MCF 10A (cell line): ENCODE measurements at regions not wholly inside any gene's neighbourhood (a gene's known extent, or its start where the extent isn't known, plus 50 kb on each side); places are given as distances from the start of the nearest gene placed in this dataset.

ENCODE experiments used
- BruUV-seq: library from RNA; stranded (reverse); fragments of 400-500 nt; replicated peaks from 2 replicates; lab custom pipeline; 2021; lab: Mats Ljungman, UMichigan
- CTCF ChIA-PET: fragments of 300-600 bp; sonication (Branson Sonifier 250); formaldehyde crosslinking; extraction: SDS; loops from one replicate; lab custom pipeline; 2021; ENCODE audit warnings: antibody characterized with exemption, inconsistent platforms; lab: Yijun Ruan, JAX
- POLR2A ChIA-PET: fragments of 300-600, 350-650 bp; sonication (Branson Sonifier 250); formaldehyde crosslinking; extraction: SDS; loops from one replicate; lab custom pipeline; 2020; ENCODE audit warnings: antibody characterized with exemption, inconsistent platforms; lab: Yijun Ruan, JAX
- DNase-seq: peaks from one replicate; pipeline ENCODE4 v3.0.0-alpha.2; 2018; ENCODE audit not compliant: unreplicated experiment
- H3K27ac Mint-ChIP-seq: one replicate; pipeline ENCODE4 v1.8.0; 2022; ENCODE audit warnings: mild to moderate bottlenecking, low read depth, mixed read lengths; ENCODE audit not compliant: unreplicated experiment
- H3K27me3 Mint-ChIP-seq: one replicate; pipeline ENCODE4 v1.8.0; 2022; ENCODE audit warnings: mixed read lengths; ENCODE audit not compliant: insufficient read depth, unreplicated experiment
- H3K36me3 Mint-ChIP-seq: one replicate; pipeline ENCODE4 v1.8.0; 2022; ENCODE audit warnings: mild to moderate bottlenecking, moderate library complexity, mixed read lengths; ENCODE audit not compliant: insufficient read depth, unreplicated experiment
- H3K4me1 Mint-ChIP-seq: one replicate; pipeline ENCODE4 v1.8.0; 2022; ENCODE audit warnings: mixed read lengths; ENCODE audit not compliant: insufficient read depth, unreplicated experiment
- H3K4me3 Mint-ChIP-seq: one replicate; pipeline ENCODE4 v1.8.0; 2022; ENCODE audit warnings: mild to moderate bottlenecking, moderate library complexity, mixed read lengths; ENCODE audit not compliant: unreplicated experiment
- H3K9me3 Mint-ChIP-seq: one replicate; pipeline ENCODE4 v1.8.0; 2022; ENCODE audit warnings: mixed read lengths; ENCODE audit not compliant: unreplicated experiment
- CTCF ChIP-seq: fragments of 200-600 bp; IDR thresholded peaks from one replicate; pipeline ENCODE4 v1.8.0; 2022; ENCODE audit warnings: antibody characterized with exemption, mild to moderate bottlenecking; ENCODE audit not compliant: unreplicated experiment
- intact Hi-C: fragments of 100-400 bp; cut with micrococcal nuclease; formaldehyde crosslinking; loops from 2 replicates; pipeline ENCODE4 v1.14.1; 2022

- no peaks in the 10 kb centered on the region for H3K36me3 Mint-ChIP-seq
- intact Hi-C loops, result no loop called here
- DNase-seq, result no peak
- BruUV-seq, result no TSS peak
- ChIA-PET POLR2A (no interaction called here), CTCF (interaction anchor here (0.6 kb wide), 1 partner anchor 774 kb away, joined by 4 read pairs; no protein-coding TSS in a partner anchor)
- no peak for TF ChIP-seq CTCF
- no peaks in the 10 kb centered on the region for H3K4me1 Mint-ChIP-seq
- H3K27ac Mint-ChIP-seq, result no peak overlapping the region
- no peaks in the 10 kb centered on the region for H3K27me3 Mint-ChIP-seq
- no peak overlapping the region for H3K4me3 Mint-ChIP-seq
- H3K9me3 Mint-ChIP-seq, result no peaks in the 10 kb centered on the region
These were observed 194.2 kb upstream of the NT5E start for GRCh38 chr6:85255661-85256060.

- no peak for DNase-seq
- no peak for TF ChIP-seq CTCF
- Mint-ChIP-seq H3K27me3 (no peaks in the 10 kb centered on the region), H3K4me3 (no peak overlapping the region), H3K27ac (no peak overlapping the region), H3K4me1 (no peaks in the 10 kb centered on the region), H3K36me3 (no peaks in the 10 kb centered on the region), H3K9me3 (peaks cover 4% of the 10 kb centered on the region)
- POLR2A ChIA-PET, result interaction anchor here (0.8 kb wide), 1 partner anchor 13 kb away, joined by 3 read pairs; no protein-coding TSS in a partner anchor
- intact Hi-C loops, result no loop called here
- CTCF ChIA-PET, result interaction anchor here (0.8 kb wide), 1 partner anchor 9 kb away, joined by 3 read pairs; no protein-coding TSS in a partner anchor
- BruUV-seq, result no TSS peak
These were observed 197.3 kb upstream of the NT5E start for GRCh38 chr6:85252552-85252951.

- BruUV-seq, result no TSS peak
- no peak for TF ChIP-seq CTCF
- H3K27me3 Mint-ChIP-seq, result no peaks in the 10 kb centered on the region
- H3K4me1 Mint-ChIP-seq, result no peaks in the 10 kb centered on the region
- H3K36me3 Mint-ChIP-seq, result no peaks in the 10 kb centered on the region
- ChIA-PET CTCF (no interaction called here), POLR2A (no interaction called here)
- intact Hi-C loops, result no loop called here
- peaks cover 4% of the 10 kb centered on the region for H3K9me3 Mint-ChIP-seq
- no peak overlapping the region for H3K27ac Mint-ChIP-seq
- no peak overlapping the region for H3K4me3 Mint-ChIP-seq
- no peak for DNase-seq
These were observed 197.8 kb upstream of the NT5E start for GRCh38 chr6:85252085-85252484.

GRCh38 chr6:85251300-85251699 is 198.6 kb upstream of the NT5E start:
- Mint-ChIP-seq H3K36me3 (no peaks in the 10 kb centered on the region), H3K4me1 (no peaks in the 10 kb centered on the region), H3K27me3 (no peaks in the 10 kb centered on the region), H3K27ac (no peak overlapping the region), H3K9me3 (peaks cover 4% of the 10 kb centered on the region), H3K4me3 (no peak overlapping the region)
- ChIA-PET POLR2A (no interaction called here), CTCF (interaction anchor here (0.6 kb wide), 1 partner anchor 333 kb away, joined by 3 read pairs; no protein-coding TSS in a partner anchor)
- DNase-seq, result no peak
- intact Hi-C loops, result no loop called here
- TF ChIP-seq CTCF, result no peak
- BruUV-seq, result no TSS peak
